HG02938 (cell line): ENCODE measurements at regions not wholly inside any gene's neighbourhood (a gene's known extent, or its start where the extent isn't known, plus 50 kb on each side); places are given as distances from the start of the nearest gene placed in this dataset.
"Not testable (repeated sequence)": the region's sequence is repeated elsewhere in the genome, so short reads cannot be mapped to it uniquely, and the experiment has no call there.

ENCODE experiments used
- ATAC-seq: cut with Tn5 transposase; IDR thresholded peaks from one replicate; pipeline ENCODE4 v1.9.1; 2021; ENCODE audit warnings: mild to moderate bottlenecking, moderate library complexity; ENCODE audit not compliant: unreplicated experiment

DNA sequence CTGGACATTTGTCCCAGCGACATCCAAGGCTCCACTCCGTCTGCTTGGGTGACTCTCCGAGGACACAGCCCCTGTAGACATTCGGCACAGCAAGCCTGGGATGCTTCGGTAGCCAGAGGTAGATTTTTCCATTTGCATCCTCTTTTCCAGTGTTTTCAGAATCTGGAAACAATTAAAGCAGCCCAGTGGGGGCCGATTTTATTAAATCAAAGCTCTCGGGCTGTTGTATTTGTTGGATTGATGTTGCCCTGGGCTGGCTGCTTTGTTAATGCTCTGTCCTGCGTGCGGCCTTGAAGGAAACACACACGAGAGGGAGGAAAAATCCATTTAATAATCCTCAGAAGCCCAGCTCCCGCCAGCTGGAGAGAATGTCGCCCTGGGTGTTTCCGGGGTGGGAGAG is 158.1 kb upstream of the CIBAR2 start:
- no peak for ATAC-seq

- ATAC-seq = no peak
Observed at GRCh38 chr16:85271198-85271597, 158.9 kb upstream of the CIBAR2 start.

- ATAC-seq = no peak
Observed at GRCh38 chr16:85273293-85273692, 161.0 kb upstream of the CIBAR2 start.

GRCh38 chr16:85274501-85274900 is 162.2 kb upstream of the CIBAR2 start:
- no peak for ATAC-seq

DNA sequence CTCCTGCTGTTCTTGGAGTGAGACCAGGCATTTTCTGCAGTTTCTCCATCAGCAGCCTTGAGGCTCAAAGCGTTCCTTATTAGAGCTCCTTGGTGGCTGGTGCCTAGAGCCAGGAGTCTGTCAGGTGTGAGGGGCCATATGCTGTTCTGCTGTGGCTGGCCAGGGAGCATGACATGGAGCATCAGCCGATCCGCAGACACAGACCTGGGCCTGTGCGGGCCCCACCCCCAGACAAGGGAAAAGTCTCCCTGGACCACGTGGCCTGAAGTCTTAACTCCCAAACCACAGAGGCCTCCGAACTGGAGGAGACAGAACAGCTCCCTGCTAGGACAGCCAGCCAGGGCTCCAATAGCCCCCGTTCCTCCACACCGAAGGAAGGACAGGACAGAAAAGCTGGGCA is 162.7 kb upstream of the CIBAR2 start:
- ATAC-seq = no peak

- ATAC-seq = no peak
Observed at GRCh38 chr16:85275533-85276249, 163.4 kb upstream of the CIBAR2 start.

GRCh38 chr16:85276258-85276657 is 164.0 kb upstream of the CIBAR2 start:
- ATAC-seq = no peak

- ATAC-seq = no peak
Observed at GRCh38 chr16:85276721-85277120, 164.4 kb upstream of the CIBAR2 start.

DNA sequence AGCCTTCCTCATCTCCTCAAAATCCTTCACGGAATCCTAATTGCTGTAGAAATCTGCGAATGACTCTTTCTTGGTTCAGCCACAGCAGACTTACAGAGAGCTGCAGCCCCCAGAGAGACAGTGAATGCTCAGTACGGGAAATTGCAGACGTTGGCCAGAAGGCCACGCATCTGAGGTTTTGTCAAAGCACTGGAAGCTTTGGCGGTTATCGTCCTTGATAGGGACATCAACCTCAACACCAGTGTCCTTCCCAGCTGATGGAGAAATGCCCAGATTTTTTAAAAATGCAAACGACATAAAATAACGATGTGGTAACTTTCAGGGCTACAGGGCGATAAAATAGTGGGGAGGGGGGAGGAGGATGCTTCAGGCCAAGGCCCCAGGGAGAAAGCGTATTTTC is 166.6 kb upstream of the CIBAR2 start:
- ATAC-seq = no peak

DNA sequence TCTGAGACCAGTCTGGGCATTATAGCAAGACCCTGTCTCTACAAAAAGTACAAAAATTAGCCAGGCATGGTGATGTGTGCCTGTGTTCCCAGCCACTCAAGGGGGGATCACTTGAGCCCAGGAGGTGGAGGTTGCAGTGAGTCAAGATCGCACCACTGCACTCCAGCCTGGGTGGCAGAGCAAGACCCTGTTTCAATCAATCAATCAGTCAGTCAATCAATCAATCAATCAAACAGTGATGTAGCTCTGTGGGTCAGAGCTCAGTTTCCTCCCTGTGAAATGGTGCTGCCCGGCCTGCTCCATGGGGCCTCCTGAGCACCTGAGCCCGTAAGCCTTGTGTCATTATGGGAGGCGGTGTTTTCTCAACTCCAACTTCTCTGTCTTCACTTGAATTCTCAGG is 167.1 kb upstream of the CIBAR2 start:
- no peak for ATAC-seq

- ATAC-seq = no peak
Observed at GRCh38 chr16:85279825-85280545, 167.7 kb upstream of the CIBAR2 start.

- no peak for ATAC-seq
Observed at GRCh38 chr16:85281181-85281580, 168.9 kb upstream of the CIBAR2 start.

DNA sequence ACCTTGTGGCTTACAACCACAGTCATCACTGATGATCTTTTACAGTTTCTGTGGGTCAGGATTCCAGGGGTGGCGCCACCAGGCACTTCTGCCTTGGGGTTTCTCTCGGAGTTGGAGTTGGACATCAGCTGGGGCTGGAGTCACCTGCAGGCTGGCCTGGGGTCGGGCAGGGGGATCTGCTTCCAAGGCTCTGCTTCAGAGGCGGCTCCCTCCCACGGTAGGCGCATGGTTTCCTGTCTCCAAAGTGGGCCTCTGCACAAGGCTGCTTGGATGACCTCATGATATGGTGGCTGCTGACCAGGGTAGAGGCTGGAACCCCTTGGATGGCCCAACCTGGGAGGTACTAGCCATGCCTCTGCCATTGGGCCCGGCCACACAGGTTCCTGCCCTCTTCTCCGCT is 170.6 kb upstream of the CIBAR2 start:
- ATAC-seq = no peak

DNA sequence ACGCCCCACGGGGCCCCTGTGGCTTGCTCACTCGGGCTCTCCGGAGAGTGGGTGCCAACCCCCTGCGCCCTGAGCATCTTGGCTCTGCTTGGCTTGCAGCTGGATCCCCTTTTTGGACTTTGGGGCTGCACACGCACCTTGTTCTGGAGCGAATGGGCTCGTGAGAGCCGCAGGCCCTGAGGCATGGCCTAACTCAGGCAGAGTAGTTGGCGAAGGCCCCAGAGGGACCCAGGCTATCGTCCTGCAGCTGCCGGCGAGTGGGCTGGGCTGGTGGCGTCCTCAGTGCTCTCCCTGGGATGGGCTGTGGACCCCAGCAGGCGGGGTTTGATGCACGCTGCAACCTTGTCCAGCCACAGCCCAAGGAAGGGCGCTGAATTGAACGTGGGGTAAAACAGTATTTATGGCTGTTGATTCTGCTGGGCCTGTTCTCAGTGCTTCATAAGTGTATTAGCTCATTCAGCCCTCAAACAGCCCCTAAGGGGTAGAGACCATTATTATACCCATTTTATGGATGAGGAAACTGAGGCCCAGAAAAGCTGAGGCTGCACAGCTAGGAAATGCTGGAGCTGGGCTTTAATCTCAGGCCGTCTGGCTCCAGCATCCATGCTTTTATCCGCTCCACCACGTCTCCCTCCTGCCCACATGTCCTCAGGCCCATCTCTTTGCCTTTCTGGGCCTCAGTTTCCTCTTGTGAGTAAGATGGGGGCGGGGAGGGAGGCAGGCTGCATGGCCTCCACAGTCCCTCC is 171.2 kb upstream of the CIBAR2 start:
- ATAC-seq = no peak

- ATAC-seq = no peak
Observed at GRCh38 chr16:85284141-85284817, 172.0 kb upstream of the CIBAR2 start.

DNA sequence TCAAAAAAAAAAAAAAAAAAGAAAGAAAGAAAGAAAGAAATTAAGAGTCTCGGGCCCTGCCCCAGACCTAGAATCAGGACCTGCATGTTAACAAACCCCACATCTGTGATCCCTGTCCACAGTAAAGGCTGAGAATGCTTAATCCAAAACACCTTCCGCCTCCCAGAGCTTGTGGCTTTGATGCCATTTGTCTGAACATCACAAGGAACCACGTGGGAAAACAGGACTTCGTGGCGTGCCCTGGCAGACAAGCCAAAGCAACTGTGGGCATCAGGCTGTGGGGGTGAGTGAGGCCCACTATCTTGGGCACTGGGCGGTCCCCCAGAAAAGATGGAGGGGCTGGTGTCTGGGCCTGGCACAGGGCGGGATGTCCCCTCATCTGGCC is 173.4 kb upstream of the CIBAR2 start:
- no peak for ATAC-seq

- no peak for ATAC-seq
Observed at GRCh38 chr16:85286066-85286831, 174.0 kb upstream of the CIBAR2 start.

DNA sequence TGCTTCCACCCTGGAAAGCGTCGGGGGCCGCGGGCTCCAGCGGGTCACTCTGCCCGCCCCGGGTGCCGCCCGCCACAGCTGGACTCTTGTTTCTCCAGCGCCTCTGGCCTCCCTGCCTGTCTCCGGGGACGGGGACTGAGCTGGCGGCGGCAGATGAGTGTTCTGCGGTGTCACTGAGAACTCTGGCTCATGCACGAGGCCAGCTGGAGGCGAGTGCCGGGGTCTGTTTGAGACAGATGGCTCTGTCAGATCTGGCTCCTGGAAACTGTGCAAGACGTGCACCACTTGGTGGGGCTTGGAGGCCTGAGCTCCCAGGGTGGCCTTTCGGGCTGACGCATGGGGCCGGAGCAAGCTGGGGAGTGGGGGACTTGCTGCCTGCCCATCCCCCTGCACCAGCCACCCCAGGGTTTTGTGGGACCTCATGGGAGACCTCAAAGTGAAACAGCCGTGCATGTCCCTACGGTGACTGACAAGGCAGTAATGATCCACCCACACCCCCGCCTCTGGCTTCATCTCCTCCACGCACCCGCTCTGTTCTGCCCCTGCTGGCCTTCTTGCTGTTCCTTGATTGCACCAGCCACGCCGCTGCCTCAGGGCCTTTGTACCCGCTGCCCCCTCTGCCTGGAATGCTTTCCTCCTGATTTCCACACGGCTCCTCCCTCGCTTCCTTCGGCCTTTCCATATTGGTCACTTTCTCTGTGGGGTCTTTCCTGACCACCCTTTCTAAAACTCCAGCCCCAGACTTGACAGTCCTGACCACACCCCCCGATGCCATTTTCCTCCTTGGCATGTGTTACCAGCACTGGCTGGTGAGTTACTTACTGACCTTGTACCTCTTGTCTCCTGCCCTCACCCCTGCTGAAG is 174.9 kb upstream of the CIBAR2 start:
- ATAC-seq = no peak

- ATAC-seq = not testable (repeated sequence)
Observed at GRCh38 chr16:85287815-85288109, 175.5 kb upstream of the CIBAR2 start.

- ATAC-seq = no peak
Observed at GRCh38 chr16:85288341-85288868, 176.1 kb upstream of the CIBAR2 start.
